ENCODE measurements at regions not wholly inside any gene's neighbourhood (a gene's known extent, or its start where the extent isn't known, plus 50 kb on each side); places are given as distances from the start of the nearest gene placed in this dataset.
"Not testable (repeated sequence)": the region's sequence is repeated elsewhere in the genome, so short reads cannot be mapped to it uniquely, and the experiment has no call there.

DNA sequence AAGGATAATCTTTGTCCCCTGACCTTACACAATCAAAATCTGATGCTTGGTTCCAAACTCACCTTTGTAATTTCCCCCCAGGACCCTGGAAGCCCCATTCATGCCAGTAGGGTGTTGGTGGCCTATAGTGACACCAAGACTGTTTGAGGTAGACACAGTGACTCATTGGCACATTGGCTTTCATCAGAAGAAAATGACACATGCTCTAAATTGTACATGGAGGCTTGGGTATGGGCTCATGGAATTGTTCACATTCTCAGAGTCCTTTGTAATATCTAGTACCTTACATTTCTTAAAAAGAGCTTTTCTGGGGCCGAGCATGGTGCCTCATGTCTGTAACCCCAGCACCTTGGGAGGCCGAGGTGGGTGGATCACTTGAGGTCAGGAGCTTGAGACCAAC lies 61.2 kb upstream of the LRPPRC start:
- no peak for DNase-seq (ENCODE audit: low read depth in 1 of 2, low spot score in 1 of 2)
- Histone ChIP-seq H3K27ac (replicated peaks) (no peak overlapping the region), H3K4me3 (replicated peaks; ENCODE audit: insufficient read depth, low read length) (no peak overlapping the region), H3K27me3 (ENCODE audit: insufficient read depth, poor library complexity, severe bottlenecking) (no peaks in the 10 kb centered on the region)
- TF ChIP-seq GABPA (IDR thresholded peaks at IDR 0.05; ENCODE audit: low read depth), result no peak
- TF ChIP-seq, protein P1, sequence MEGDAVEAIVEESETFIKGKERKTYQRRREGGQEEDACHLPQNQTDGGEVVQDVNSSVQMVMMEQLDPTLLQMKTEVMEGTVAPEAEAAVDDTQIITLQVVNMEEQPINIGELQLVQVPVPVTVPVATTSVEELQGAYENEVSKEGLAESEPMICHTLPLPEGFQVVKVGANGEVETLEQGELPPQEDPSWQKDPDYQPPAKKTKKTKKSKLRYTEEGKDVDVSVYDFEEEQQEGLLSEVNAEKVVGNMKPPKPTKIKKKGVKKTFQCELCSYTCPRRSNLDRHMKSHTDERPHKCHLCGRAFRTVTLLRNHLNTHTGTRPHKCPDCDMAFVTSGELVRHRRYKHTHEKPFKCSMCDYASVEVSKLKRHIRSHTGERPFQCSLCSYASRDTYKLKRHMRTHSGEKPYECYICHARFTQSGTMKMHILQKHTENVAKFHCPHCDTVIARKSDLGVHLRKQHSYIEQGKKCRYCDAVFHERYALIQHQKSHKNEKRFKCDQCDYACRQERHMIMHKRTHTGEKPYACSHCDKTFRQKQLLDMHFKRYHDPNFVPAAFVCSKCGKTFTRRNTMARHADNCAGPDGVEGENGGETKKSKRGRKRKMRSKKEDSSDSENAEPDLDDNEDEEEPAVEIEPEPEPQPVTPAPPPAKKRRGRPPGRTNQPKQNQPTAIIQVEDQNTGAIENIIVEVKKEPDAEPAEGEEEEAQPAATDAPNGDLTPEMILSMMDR (IDR thresholded peaks at IDR 0.05; ENCODE audit: insufficient read depth, low read length), result no peak
- no peak for TF ChIP-seq SPI1 (IDR thresholded peaks at IDR 0.05; ENCODE audit: borderline replicate concordance, low read depth)
- TF ChIP-seq, protein P2, sequence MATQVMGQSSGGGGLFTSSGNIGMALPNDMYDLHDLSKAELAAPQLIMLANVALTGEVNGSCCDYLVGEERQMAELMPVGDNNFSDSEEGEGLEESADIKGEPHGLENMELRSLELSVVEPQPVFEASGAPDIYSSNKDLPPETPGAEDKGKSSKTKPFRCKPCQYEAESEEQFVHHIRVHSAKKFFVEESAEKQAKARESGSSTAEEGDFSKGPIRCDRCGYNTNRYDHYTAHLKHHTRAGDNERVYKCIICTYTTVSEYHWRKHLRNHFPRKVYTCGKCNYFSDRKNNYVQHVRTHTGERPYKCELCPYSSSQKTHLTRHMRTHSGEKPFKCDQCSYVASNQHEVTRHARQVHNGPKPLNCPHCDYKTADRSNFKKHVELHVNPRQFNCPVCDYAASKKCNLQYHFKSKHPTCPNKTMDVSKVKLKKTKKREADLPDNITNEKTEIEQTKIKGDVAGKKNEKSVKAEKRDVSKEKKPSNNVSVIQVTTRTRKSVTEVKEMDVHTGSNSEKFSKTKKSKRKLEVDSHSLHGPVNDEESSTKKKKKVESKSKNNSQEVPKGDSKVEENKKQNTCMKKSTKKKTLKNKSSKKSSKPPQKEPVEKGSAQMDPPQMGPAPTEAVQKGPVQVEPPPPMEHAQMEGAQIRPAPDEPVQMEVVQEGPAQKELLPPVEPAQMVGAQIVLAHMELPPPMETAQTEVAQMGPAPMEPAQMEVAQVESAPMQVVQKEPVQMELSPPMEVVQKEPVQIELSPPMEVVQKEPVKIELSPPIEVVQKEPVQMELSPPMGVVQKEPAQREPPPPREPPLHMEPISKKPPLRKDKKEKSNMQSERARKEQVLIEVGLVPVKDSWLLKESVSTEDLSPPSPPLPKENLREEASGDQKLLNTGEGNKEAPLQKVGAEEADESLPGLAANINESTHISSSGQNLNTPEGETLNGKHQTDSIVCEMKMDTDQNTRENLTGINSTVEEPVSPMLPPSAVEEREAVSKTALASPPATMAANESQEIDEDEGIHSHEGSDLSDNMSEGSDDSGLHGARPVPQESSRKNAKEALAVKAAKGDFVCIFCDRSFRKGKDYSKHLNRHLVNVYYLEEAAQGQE (IDR thresholded peaks at IDR 0.05; ENCODE audit: insufficient replicate concordance, low read depth), result no peak
- TF ChIP-seq POLR2AphosphoS5 (IDR thresholded peaks at IDR 0.05; ENCODE audit: low read depth), result no peak

DNA sequence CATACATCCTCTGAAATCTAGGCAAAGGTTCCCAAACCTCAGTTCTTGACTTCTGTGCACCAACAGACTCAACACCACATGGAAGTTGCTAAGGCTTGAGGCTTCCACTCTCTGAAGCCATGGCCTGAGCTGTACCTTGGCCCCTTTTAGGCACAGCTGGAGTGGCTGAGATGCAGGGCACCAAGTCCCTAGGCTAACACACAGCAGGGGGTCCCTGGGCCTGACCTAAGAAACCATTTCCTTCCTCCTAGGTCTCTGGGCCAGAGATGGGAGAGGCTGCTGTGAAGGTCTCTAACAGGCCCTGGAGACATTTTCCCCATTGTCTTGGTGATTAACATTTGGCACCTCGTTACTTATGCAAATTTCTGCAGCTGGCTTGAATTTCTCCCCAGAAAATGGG lies 64.5 kb upstream of the LRPPRC start:
- not testable (repeated sequence) for H3K27ac ChIP-seq (replicated peaks); H3K4me3 ChIP-seq (replicated peaks; ENCODE audit: insufficient read depth, low read length); H3K27me3 ChIP-seq (ENCODE audit: insufficient read depth, poor library complexity, severe bottlenecking)

DNA sequence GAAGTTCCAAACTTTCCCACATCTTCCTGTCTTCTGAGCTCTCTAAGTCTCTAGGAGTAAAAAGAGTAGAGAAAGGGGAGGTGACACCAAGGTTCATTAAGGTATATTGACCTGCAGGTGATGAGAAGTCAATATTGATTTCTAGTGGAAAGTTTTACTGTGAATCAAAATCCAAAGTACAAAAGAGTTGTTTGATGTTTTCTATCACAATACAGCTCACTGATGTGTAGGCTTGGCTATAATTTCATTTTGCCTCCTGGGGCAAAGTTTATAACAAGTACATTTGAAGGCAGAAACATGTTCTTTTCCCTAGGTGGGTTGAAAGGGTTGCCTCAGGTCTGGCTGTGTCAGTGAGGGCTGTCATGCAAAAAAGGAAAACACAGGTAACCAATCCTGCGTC lies 65.2 kb upstream of the LRPPRC start:
- DNase-seq (ENCODE audit: low read depth in 1 of 2, low spot score in 1 of 2), result no peak
- TF ChIP-seq SPI1 (IDR thresholded peaks at IDR 0.05; ENCODE audit: borderline replicate concordance, low read depth) (no peak), POLR2AphosphoS5 (IDR thresholded peaks at IDR 0.05; ENCODE audit: low read depth) (no peak), GABPA (IDR thresholded peaks at IDR 0.05; ENCODE audit: low read depth) (no peak)
- TF ChIP-seq, protein P1 (IDR thresholded peaks at IDR 0.05; ENCODE audit: insufficient read depth, low read length), result no peak
- TF ChIP-seq, protein P2 (IDR thresholded peaks at IDR 0.05; ENCODE audit: insufficient replicate concordance, low read depth), result no peak
- no peaks in the 10 kb centered on the region for H3K27me3 ChIP-seq (ENCODE audit: insufficient read depth, poor library complexity, severe bottlenecking)

More for the DNA sequence above, 64.5 kb upstream of the LRPPRC start:
- DNase-seq (ENCODE audit: low read depth in 1 of 2, low spot score in 1 of 2), result not testable (repeated sequence)

DNA sequence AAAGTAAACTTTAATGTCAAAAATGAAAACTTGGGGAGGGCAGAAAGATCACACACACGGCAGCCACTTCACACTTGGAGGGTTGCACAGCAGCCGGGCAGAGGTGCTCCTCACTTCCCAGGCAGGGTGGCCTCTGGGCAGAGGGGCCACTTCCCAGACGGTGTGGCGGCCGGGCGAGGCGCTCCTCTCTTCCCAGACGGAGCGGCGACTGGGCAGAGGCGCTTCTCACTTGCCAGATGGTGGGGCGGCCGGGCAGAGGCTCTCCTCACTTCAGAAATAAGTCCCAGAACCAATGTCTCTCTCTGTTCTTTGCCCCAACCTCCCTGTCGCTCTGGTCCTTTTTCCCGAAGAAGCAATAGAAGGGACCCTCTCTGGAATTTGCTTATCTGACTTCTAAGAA lies 65.7 kb upstream of the LRPPRC start:
- Histone ChIP-seq H3K27me3 (ENCODE audit: insufficient read depth, poor library complexity, severe bottlenecking) (no peaks in the 10 kb centered on the region), H3K4me3 (replicated peaks; ENCODE audit: insufficient read depth, low read length) (no peak overlapping the region), H3K27ac (replicated peaks) (no peak overlapping the region)
- TF ChIP-seq, protein P2 (IDR thresholded peaks at IDR 0.05; ENCODE audit: insufficient replicate concordance, low read depth), result no peak
- TF ChIP-seq SPI1 (IDR thresholded peaks at IDR 0.05; ENCODE audit: borderline replicate concordance, low read depth), result no peak
- TF ChIP-seq GABPA (IDR thresholded peaks at IDR 0.05; ENCODE audit: low read depth), result no peak
- TF ChIP-seq, protein P1 (IDR thresholded peaks at IDR 0.05; ENCODE audit: insufficient read depth, low read length), result no peak
- TF ChIP-seq POLR2AphosphoS5 (IDR thresholded peaks at IDR 0.05; ENCODE audit: low read depth), result no peak
- DNase-seq (ENCODE audit: low read depth in 1 of 2, low spot score in 1 of 2), result no peak

More for the DNA sequence above, 65.2 kb upstream of the LRPPRC start:
- no peak overlapping the region for H3K4me3 ChIP-seq (replicated peaks; ENCODE audit: insufficient read depth, low read length)
- no peak overlapping the region for H3K27ac ChIP-seq (replicated peaks)

All from HL-60 (cell line).